ENCODE measurements at regions not wholly inside any gene's neighbourhood (a gene's known extent, or its start where the extent isn't known, plus 50 kb on each side); places are given as distances from the start of the nearest gene placed in this dataset.

GRCh38 chr14:103250181-103250580, 83.9 kb upstream of the EIF5 start:
- TF ChIP-seq CTCF (conservative IDR thresholded peaks at IDR 0.05; ENCODE audit: low read depth, low read length), result no peak
- TF ChIP-seq EZH2phosphoT487 (IDR thresholded peaks at IDR 0.05; ENCODE audit: borderline replicate concordance, low read length), result no peak
- no peak for TF ChIP-seq EZH2 (IDR thresholded peaks at IDR 0.05; ENCODE audit: low read length, unreplicated experiment)

Data from PC-3 (cell line).